ENCODE measurements at regions not wholly inside any gene's neighbourhood (a gene's known extent, or its start where the extent isn't known, plus 50 kb on each side); places are given as distances from the start of the nearest gene placed in this dataset.
"Not testable (repeated sequence)": the region's sequence is repeated elsewhere in the genome, so short reads cannot be mapped to it uniquely, and the experiment has no call there.

- DNase-seq (ENCODE audit: low spot score): no peak
Observed at GRCh38 chr1:184183919-184184318, 132.4 kb downstream of the TSEN15 start.

- not testable (repeated sequence) for DNase-seq (ENCODE audit: low spot score)
Observed at GRCh38 chr1:184184614-184185013, 133.1 kb downstream of the TSEN15 start.

- DNase-seq (ENCODE audit: low spot score): no peak
Observed at GRCh38 chr1:184185347-184185746, 133.8 kb downstream of the TSEN15 start.

GRCh38 chr1:184186167-184186566, 134.6 kb downstream of the TSEN15 start:
- no peak for DNase-seq (ENCODE audit: low spot score)

- no peak for DNase-seq (ENCODE audit: low spot score)
Observed at GRCh38 chr1:184187097-184187496, 135.6 kb downstream of the TSEN15 start.

GRCh38 chr1:184188037-184188436, 136.5 kb downstream of the TSEN15 start:
- no peak for DNase-seq (ENCODE audit: low spot score)

- DNase-seq (ENCODE audit: low spot score): no peak
Observed at GRCh38 chr1:184189361-184189760, 137.8 kb downstream of the TSEN15 start.

- DNase-seq (ENCODE audit: low spot score): no peak
Observed at GRCh38 chr1:184190616-184191015, 139.1 kb downstream of the TSEN15 start.

GRCh38 chr1:184191181-184191621, 139.7 kb downstream of the TSEN15 start:
- no peak for DNase-seq (ENCODE audit: low spot score)

- no peak for DNase-seq (ENCODE audit: low spot score)
Observed at GRCh38 chr1:184192796-184193195, 141.3 kb downstream of the TSEN15 start.

GRCh38 chr1:184193451-184193850, 141.9 kb downstream of the TSEN15 start:
- DNase-seq (ENCODE audit: low spot score): no peak

- no peak for DNase-seq (ENCODE audit: low spot score)
Observed at GRCh38 chr1:184194236-184194635, 142.7 kb downstream of the TSEN15 start.

GRCh38 chr1:184195722-184196121, 144.2 kb downstream of the TSEN15 start:
- not testable (repeated sequence) for DNase-seq (ENCODE audit: low spot score)

GRCh38 chr1:184197831-184198230, 146.3 kb downstream of the TSEN15 start:
- DNase-seq (ENCODE audit: low spot score): no peak

- DNase-seq (ENCODE audit: low spot score): no peak
Observed at GRCh38 chr1:184199036-184199435, 147.5 kb downstream of the TSEN15 start.

- no peak for DNase-seq (ENCODE audit: low spot score)
Observed at GRCh38 chr1:184199438-184200085, 148.0 kb downstream of the TSEN15 start.

- no peak for DNase-seq (ENCODE audit: low spot score)
Observed at GRCh38 chr1:184208622-184209021, 157.1 kb downstream of the TSEN15 start.

- peak; percentile 12 for DNase-seq (ENCODE audit: low spot score)
Observed at GRCh38 chr1:184210031-184210430, 158.5 kb downstream of the TSEN15 start.

- no peak for DNase-seq (ENCODE audit: low spot score)
Observed at GRCh38 chr1:184210862-184211261, 159.3 kb downstream of the TSEN15 start.

GRCh38 chr1:184212649-184213314, 161.3 kb downstream of the TSEN15 start:
- DNase-seq (ENCODE audit: low spot score): peak; percentile 76

- no peak for DNase-seq (ENCODE audit: low spot score)
Observed at GRCh38 chr1:184214128-184214527, 162.6 kb downstream of the TSEN15 start.

GRCh38 chr1:184215274-184215925, 163.9 kb downstream of the TSEN15 start:
- DNase-seq (ENCODE audit: low spot score): no peak

GRCh38 chr1:184218458-184219075, 167.0 kb downstream of the TSEN15 start:
- DNase-seq (ENCODE audit: low spot score): no peak
